Epithelial cell of prostate (primary cell): ENCODE measurements at regions not wholly inside any gene's neighbourhood (a gene's known extent, or its start where the extent isn't known, plus 50 kb on each side); places are given as distances from the start of the nearest gene placed in this dataset.

Experiments used
- DNase-seq: peaks from one replicate; pipeline ENCODE4 v3.0.0-alpha.2; 2011; ENCODE audit warnings: low read depth, low spot score
- H3K27ac ChIP-seq: fragments of 450-650 bp; 2 replicates; pipeline ENCODE4 v1.5.1; 2017; ENCODE audit warnings: mild to moderate bottlenecking

GRCh38 chr1:222124602-222125001 is 382.7 kb upstream of the DUSP10 start:
- DNase-seq, result no peak

GRCh38 chr1:222123111-222123510 is 381.2 kb upstream of the DUSP10 start:
- H3K27ac ChIP-seq, result no peak overlapping the region
- DNase-seq, result no peak

More at GRCh38 chr1:222124602-222125001, 382.7 kb upstream of the DUSP10 start:
- no peak overlapping the region for H3K27ac ChIP-seq

- no peak overlapping the region for H3K27ac ChIP-seq
- no peak for DNase-seq
Measured at GRCh38 chr1:222117809-222118208, 375.9 kb upstream of the DUSP10 start.

- no peak for DNase-seq
- no peak overlapping the region for H3K27ac ChIP-seq
Measured at GRCh38 chr1:222114536-222115156, 372.8 kb upstream of the DUSP10 start.

GRCh38 chr1:222109836-222110235 is 367.9 kb upstream of the DUSP10 start:
- DNase-seq, result no peak
- H3K27ac ChIP-seq, result no peak overlapping the region

- H3K27ac ChIP-seq, result no peak overlapping the region
- DNase-seq, result no peak
Measured at GRCh38 chr1:222107975-222108374, 366.1 kb upstream of the DUSP10 start.

GRCh38 chr1:222107267-222107666 is 365.4 kb upstream of the DUSP10 start:
- no peak for DNase-seq

GRCh38 chr1:222106377-222106776 is 364.5 kb upstream of the DUSP10 start:
- DNase-seq, result no peak
- H3K27ac ChIP-seq, result no peak overlapping the region

More at GRCh38 chr1:222107267-222107666, 365.4 kb upstream of the DUSP10 start:
- H3K27ac ChIP-seq, result no peak overlapping the region

GRCh38 chr1:222105861-222106260 is 364.0 kb upstream of the DUSP10 start:
- no peak overlapping the region for H3K27ac ChIP-seq

GRCh38 chr1:222105393-222105737 is 363.5 kb upstream of the DUSP10 start:
- no peak overlapping the region for H3K27ac ChIP-seq
- no peak for DNase-seq

More at GRCh38 chr1:222105861-222106260, 364.0 kb upstream of the DUSP10 start:
- no peak for DNase-seq

- DNase-seq, result no peak
- no peak overlapping the region for H3K27ac ChIP-seq
Measured at GRCh38 chr1:222104694-222105392, 363.0 kb upstream of the DUSP10 start.

GRCh38 chr1:222104097-222104496 is 362.2 kb upstream of the DUSP10 start:
- no peak overlapping the region for H3K27ac ChIP-seq

GRCh38 chr1:222099746-222100145 is 357.9 kb upstream of the DUSP10 start:
- no peak for DNase-seq
- H3K27ac ChIP-seq, result no peak overlapping the region

More at GRCh38 chr1:222104097-222104496, 362.2 kb upstream of the DUSP10 start:
- DNase-seq, result no peak

- H3K27ac ChIP-seq, result no peak overlapping the region
- no peak for DNase-seq
Measured at GRCh38 chr1:222098404-222098803, 356.5 kb upstream of the DUSP10 start.

GRCh38 chr1:222097588-222097987 is 355.7 kb upstream of the DUSP10 start:
- H3K27ac ChIP-seq, result peak overlapping the region; percentile 67
- peak; percentile 54 for DNase-seq

- peak overlapping the region; percentile 67 for H3K27ac ChIP-seq
- peak; percentile 37 for DNase-seq
Measured at GRCh38 chr1:222096883-222097282, 355.0 kb upstream of the DUSP10 start.

- DNase-seq, result no peak
- peak overlapping the region; percentile 67 for H3K27ac ChIP-seq
Measured at GRCh38 chr1:222096476-222096772, 354.5 kb upstream of the DUSP10 start.

- no peak overlapping the region for H3K27ac ChIP-seq
- DNase-seq, result no peak
Measured at GRCh38 chr1:222095606-222096475, 354.0 kb upstream of the DUSP10 start.

- DNase-seq, result no peak
- H3K27ac ChIP-seq, result no peak overlapping the region
Measured at GRCh38 chr1:222093518-222093917, 351.6 kb upstream of the DUSP10 start.

- no peak for DNase-seq
- no peak overlapping the region for H3K27ac ChIP-seq
Measured at GRCh38 chr1:222090103-222090502, 348.2 kb upstream of the DUSP10 start.
